HepG2 (cell line): ENCODE measurements at regions not wholly inside any gene's neighbourhood (a gene's known extent, or its start where the extent isn't known, plus 50 kb on each side); places are given as distances from the start of the nearest gene placed in this dataset.

Experiments
- ATAC-seq: fragments of 200-7000 bp; cut with Tn5 transposase; 3 replicates; pipeline ENCODE4 v1.9.1; 2020; ENCODE audit warnings: mild to moderate bottlenecking, moderate library complexity
- BruUV-seq: library from RNA; stranded (reverse); fragments of 400-500 nt; replicated peaks from 2 replicates; lab custom pipeline; 2021; lab: Mats Ljungman, UMichigan
- CTCF ChIA-PET: fragments of 300-600 bp; formaldehyde crosslinking; extraction: SDS; loops from one replicate; lab custom pipeline; 2021; ENCODE audit warnings: low total read pairs, inconsistent platforms, low intra/inter-chr PET ratio; lab: Yijun Ruan, JAX
- POLR2A ChIA-PET: fragments of 350-600 bp; sonication (Branson Sonifier 250); formaldehyde crosslinking; loops from one replicate; lab custom pipeline; 2020; ENCODE audit warnings: antibody characterized with exemption, inconsistent platforms; lab: Yijun Ruan, JAX
- DNase-seq: peaks from one replicate; pipeline ENCODE4 v3.0.0-alpha.2; 2015; ENCODE audit warnings: low spot score
- FAIRE-seq: peaks from 3 replicates; lab custom pipeline; 2011; peaks lifted over from hg19 to GRCh38; lab: Jason Lieb, UNC
- H2AFZ ChIP-seq: one replicate; pipeline ENCODE4 v1.6.1; 2011; ENCODE audit warnings: low read length, inconsistent platforms
- H3K27ac ChIP-seq: fragments of 300-600 bp; 3 replicates; pipeline ENCODE4 v1.8.0; 2011; ENCODE audit warnings: mixed run types, mild to moderate bottlenecking, mixed read lengths, low read length, inconsistent platforms; ENCODE audit not compliant: insufficient read depth; ENCODE audit errors: extremely low read length
- H3K27me3 ChIP-seq, 2 experiments: fragments of 200-600 bp in 1 of 2; 2 replicates in 1 of 2; 3 replicates in 1 of 2; pipeline versions ENCODE4 v1.6.0 to v1.8.0; 2011; ENCODE audit warnings: low read length in 2 of 2, mild to moderate bottlenecking in 2 of 2, moderate library complexity in 2 of 2, inconsistent platforms in 1 of 2; ENCODE audit not compliant: insufficient read depth in 2 of 2, control insufficient read depth in 1 of 2
- H3K36me3 ChIP-seq, 2 experiments: fragments of 200-600 bp in 1 of 2; replicated peaks in 1 of 2; 2 replicates in 1 of 2; 3 replicates in 1 of 2; pipeline versions ENCODE4 v1.5.1 to v1.8.0; 2011; ENCODE audit warnings: low read length in 2 of 2, inconsistent platforms in 1 of 2; ENCODE audit not compliant: insufficient read depth in 2 of 2, control insufficient read depth in 1 of 2
- H3K4me1 ChIP-seq: 2 replicates; pipeline ENCODE4 v1.5.1; 2012; ENCODE audit warnings: low read length, inconsistent platforms; ENCODE audit not compliant: insufficient read depth
- H3K4me2 ChIP-seq: 2 replicates; pipeline ENCODE4 v1.6.0; 2011; ENCODE audit warnings: low read depth, low read length, inconsistent platforms
- H3K4me3 ChIP-seq, 3 experiments: fragments of 200-600 bp in 1 of 3; sonication (generic), shearing (Covaris generic) in 1 of 3; replicated peaks in 1 of 3; 2 replicates each; pipeline ENCODE4 v1.5.1; 2011 to 2016; ENCODE audit warnings: low read length in 3 of 3, inconsistent platforms in 2 of 3, low read depth in 2 of 3, mild to moderate bottlenecking in 2 of 3, control low read depth in 1 of 3, mixed read lengths in 1 of 3; ENCODE audit not compliant: insufficient read depth in 1 of 3
- H3K79me2 ChIP-seq: one replicate; pipeline ENCODE4 v1.6.1; 2011; ENCODE audit warnings: low read length, inconsistent platforms; ENCODE audit not compliant: insufficient read depth
- H3K9ac ChIP-seq: 2 replicates; pipeline ENCODE4 v1.6.0; 2011; ENCODE audit warnings: mild to moderate bottlenecking, low read depth, low read length, inconsistent platforms; ENCODE audit not compliant: insufficient read depth
- H3K9me3 ChIP-seq: 2 replicates; pipeline ENCODE4 v1.5.1; 2012; ENCODE audit warnings: mild to moderate bottlenecking, low read length
- H4K20me1 ChIP-seq: 2 replicates; pipeline ENCODE4 v1.6.0; 2011; ENCODE audit warnings: inconsistent platforms, mild to moderate bottlenecking, low read length, moderate library complexity; ENCODE audit not compliant: insufficient read depth
- ATF4 ChIP-seq, 2 experiments: fragments of 450-650 bp in 1 of 2; sonication (generic) in 1 of 2; formaldehyde crosslinking; IDR thresholded peaks; 2 replicates each; pipeline versions ENCODE4 v1.5.0 to v1.8.0; 2020 to 2022; ENCODE audit warnings: mild to moderate bottlenecking in 1 of 2, missing genetic modification reagents in 1 of 2
- BRD4 ChIP-seq: sonication (generic); formaldehyde crosslinking; IDR thresholded peaks from 2 replicates; pipeline ENCODE4 v1.4.0; 2020; ENCODE audit warnings: missing genetic modification reagents
- FIP1L1 ChIP-seq: fragments of 200-400 bp; formaldehyde crosslinking; IDR thresholded peaks from 2 replicates; pipeline ENCODE4 v1.6.1; 2018; ENCODE audit warnings: low read depth, mild to moderate bottlenecking, low read length, moderate library complexity, borderline replicate concordance; ENCODE audit not compliant: insufficient read depth
- KAT7 ChIP-seq: IDR thresholded peaks from 2 replicates; pipeline ENCODE4 v1.6.1; 2018; ENCODE audit warnings: borderline replicate concordance, missing compliant biosample characterization
- KLF6 ChIP-seq: IDR thresholded peaks from 2 replicates; pipeline ENCODE4 v1.8.0; 2016; ENCODE audit warnings: missing biosample characterization, missing genetic modification reagents
- MLX ChIP-seq: IDR thresholded peaks from 2 replicates; pipeline ENCODE4 v1.6.1; 2016
- MTF1 ChIP-seq: sonication (generic); formaldehyde crosslinking; IDR thresholded peaks from 2 replicates; pipeline ENCODE4 v1.5.0; 2020; ENCODE audit warnings: missing genetic modification reagents
- MTF2 ChIP-seq: sonication (generic); formaldehyde crosslinking; IDR thresholded peaks from 2 replicates; pipeline ENCODE4 v1.5.0; 2020; ENCODE audit warnings: missing genetic modification reagents, borderline replicate concordance
- PHF21A ChIP-seq: sonication (generic); formaldehyde crosslinking; IDR thresholded peaks from 2 replicates; pipeline ENCODE4 v1.5.0; 2020; ENCODE audit warnings: mild to moderate bottlenecking, missing genetic modification reagents
- RFX5 ChIP-seq: IDR thresholded peaks from 2 replicates; pipeline ENCODE4 v1.6.1; 2011; ENCODE audit warnings: low read depth, low read length, improper control_type of control experiment
- SAFB2 ChIP-seq: sonication (generic); formaldehyde crosslinking; IDR thresholded peaks from 2 replicates; pipeline ENCODE4 v1.5.1; 2020; ENCODE audit warnings: missing genetic modification reagents, low read depth, mild to moderate bottlenecking, borderline replicate concordance
- TCF7 ChIP-seq: sonication (generic); IDR thresholded peaks from 2 replicates; pipeline ENCODE4 v1.6.1; 2016; ENCODE audit warnings: antibody characterized with exemption, low read depth
- TERF1 ChIP-seq: sonication (generic); formaldehyde crosslinking; IDR thresholded peaks from 2 replicates; pipeline ENCODE4 v1.8.0; 2022; ENCODE audit warnings: mild to moderate bottlenecking, missing genetic modification reagents, moderate library complexity
- ZBTB38 ChIP-seq: sonication (generic); formaldehyde crosslinking; IDR thresholded peaks from 2 replicates; pipeline ENCODE4 v1.5.1; 2020; ENCODE audit warnings: mild to moderate bottlenecking, missing genetic modification reagents
- ZBTB49 ChIP-seq: sonication (generic); formaldehyde crosslinking; IDR thresholded peaks from 2 replicates; pipeline ENCODE4 v1.4.0; 2020; ENCODE audit warnings: missing genetic modification reagents, borderline replicate concordance
- ZFP37 ChIP-seq: sonication (generic); formaldehyde crosslinking; IDR thresholded peaks from 2 replicates; pipeline ENCODE4 v1.4.0; 2020; ENCODE audit warnings: missing genetic modification reagents, borderline replicate concordance
- ZMAT5 ChIP-seq: sonication (generic); formaldehyde crosslinking; IDR thresholded peaks from 2 replicates; pipeline ENCODE4 v1.5.0; 2020; ENCODE audit warnings: mild to moderate bottlenecking, low read depth, missing genetic modification reagents, borderline replicate concordance
- ZNF331 ChIP-seq: sonication (generic); formaldehyde crosslinking; IDR thresholded peaks from 2 replicates; pipeline ENCODE4 v1.4.0; 2020; ENCODE audit warnings: missing genetic modification reagents
- ZNF44 ChIP-seq: sonication (generic); formaldehyde crosslinking; IDR thresholded peaks from 2 replicates; pipeline ENCODE4 v1.5.1; 2020; ENCODE audit warnings: mild to moderate bottlenecking, missing genetic modification reagents
- ZNF549 ChIP-seq: sonication (generic); formaldehyde crosslinking; IDR thresholded peaks from 2 replicates; pipeline ENCODE4 v1.5.0; 2020; ENCODE audit warnings: missing genetic modification reagents
- WGBS: methylation state at CpG from one replicate; pipeline ENCODE4 v1.1.6; 2017; ENCODE audit warnings: low lambda C conversion rate; 5-methylcytosine and 5-hydroxymethylcytosine counted together
- in situ Hi-C: cut with HindIII; loops from 2 replicates; pipeline ENCODE4 v1.10.0; 2017; ENCODE audit warnings: low pct_unique_long_range_greater_than_20kb; ENCODE audit not compliant: extremely low pct_ligation_motif_present
- intact Hi-C: fragments of 100-400 bp; cut with micrococcal nuclease; formaldehyde crosslinking; loops from one replicate; pipeline ENCODE4 v1.10.0; 2022; ENCODE audit not compliant: unreplicated experiment

- TF ChIP-seq MLX (CRISPR knock-in tag) = no peak
- TF ChIP-seq SAFB2 (CRISPR knock-in tag) = no peak
- no peak for TF ChIP-seq MTF1 (CRISPR knock-in tag)
- TF ChIP-seq ATF4 (CRISPR knock-in tag; IDR thresholded peaks at IDR 0.05) = no peak
- no peak for TF ChIP-seq FIP1L1
- TF ChIP-seq BRD4 (CRISPR knock-in tag) = no peak
- no peak for TF ChIP-seq RFX5
- TF ChIP-seq ZNF549 (CRISPR knock-in tag) = no peak
- no peak for TF ChIP-seq TCF7
- TF ChIP-seq ZNF44 (CRISPR knock-in tag) = no peak
Measured at GRCh38 chr10:58980826-58981415, 195.5 kb upstream of the PHYHIPL start (continued).

- ChIA-PET POLR2A (interaction anchor here (1.2 to 1.3 kb wide), 2 partner anchors 14 to 25 kb away, joined by 3 read pairs; no protein-coding TSS in a partner anchor), CTCF (no interaction called here)
- no peak overlapping the region for H3K27ac ChIP-seq
- H4K20me1 ChIP-seq = no peaks in the 10 kb centered on the region
- in situ Hi-C loops = no loop called here
- 96% methylated on average over 6 of the region's 6 CpGs for WGBS
- H3K36me3 ChIP-seq = no peaks in the 10 kb centered on the region
- FAIRE-seq (no peak), DNase-seq (no peak), ATAC-seq (no peak)
- H3K4me2 ChIP-seq = no peak overlapping the region
- intact Hi-C loops = no loop called here
- no peaks in the 10 kb centered on the region for H3K9me3 ChIP-seq
- no peaks in the 10 kb centered on the region for H3K79me2 ChIP-seq
- no peak overlapping the region for H3K9ac ChIP-seq
- no peak overlapping the region for H2AFZ ChIP-seq
- BruUV-seq = no TSS peak
- no peaks in the 10 kb centered on the region for H3K27me3 ChIP-seq
- H3K4me3 ChIP-seq = no peak overlapping the region
- H3K4me1 ChIP-seq = peaks cover 4% of the 10 kb centered on the region
- no peak for TF ChIP-seq ZNF331
- TF ChIP-seq ZBTB49 (CRISPR knock-in tag) = no peak
- no peak for TF ChIP-seq TCF7
- no peak for TF ChIP-seq MTF2
- TF ChIP-seq TERF1 (CRISPR knock-in tag) = no peak
- no peak for TF ChIP-seq KLF6 (CRISPR knock-in tag)
- TF ChIP-seq ZMAT5 (CRISPR knock-in tag) = no peak
- no peak for TF ChIP-seq PHF21A
- TF ChIP-seq KAT7 (CRISPR knock-in tag) = no peak
- no peak for TF ChIP-seq ZBTB38 (CRISPR knock-in tag)
- TF ChIP-seq ZFP37 (CRISPR knock-in tag) = no peak
Measured at GRCh38 chr10:58981846-58982245, 194.6 kb upstream of the PHYHIPL start.
